ENCODE measurements at regions not wholly inside any gene's neighbourhood (a gene's known extent, or its start where the extent isn't known, plus 50 kb on each side); places are given as distances from the start of the nearest gene placed in this dataset.

GRCh38 chr7:19210893-19211413 lies 65.7 kb upstream of the FERD3L start:
- intact Hi-C loops (cut with micrococcal nuclease; ENCODE audit: unreplicated experiment), result no loop called here
- no peaks in the 10 kb centered on the region for H3K27me3 Mint-ChIP-seq (ENCODE audit: unreplicated experiment)
- no peak for DNase-seq
- no peak for TF ChIP-seq CTCF (IDR thresholded peaks at IDR 0.05; ENCODE audit: unreplicated experiment)
- no peaks in the 10 kb centered on the region for H3K9me3 Mint-ChIP-seq (ENCODE audit: low read depth, unreplicated experiment)
- CTCF ChIA-PET, result no interaction called here
- BruUV-seq (replicated peaks), result no TSS peak
- H3K4me1 Mint-ChIP-seq (ENCODE audit: low read depth, unreplicated experiment), result peaks cover 10% of the 10 kb centered on the region
- H3K4me3 Mint-ChIP-seq (ENCODE audit: low read depth, unreplicated experiment), result no peak overlapping the region
- H3K36me3 Mint-ChIP-seq (ENCODE audit: insufficient read depth, unreplicated experiment), result no peaks in the 10 kb centered on the region
- H3K27ac Mint-ChIP-seq (ENCODE audit: unreplicated experiment), result no peak overlapping the region

GRCh38 chr7:19209166-19209696 lies 64.0 kb upstream of the FERD3L start:
- H3K9me3 Mint-ChIP-seq (ENCODE audit: low read depth, unreplicated experiment), result no peaks in the 10 kb centered on the region
- no peak overlapping the region for H3K4me3 Mint-ChIP-seq (ENCODE audit: low read depth, unreplicated experiment)
- CTCF ChIA-PET, result interaction anchor here (1.1 kb wide), 1 partner anchor 329 kb away, joined by 4 read pairs; no protein-coding TSS in a partner anchor
- TF ChIP-seq CTCF (IDR thresholded peaks at IDR 0.05; ENCODE audit: unreplicated experiment), result no peak
- intact Hi-C loops (cut with micrococcal nuclease; ENCODE audit: unreplicated experiment), result no loop called here
- DNase-seq, result no peak
- no peak overlapping the region for H3K27ac Mint-ChIP-seq (ENCODE audit: unreplicated experiment)
- peaks cover 7% of the 10 kb centered on the region for H3K4me1 Mint-ChIP-seq (ENCODE audit: low read depth, unreplicated experiment)
- no TSS peak for BruUV-seq (replicated peaks)
- no peaks in the 10 kb centered on the region for H3K27me3 Mint-ChIP-seq (ENCODE audit: unreplicated experiment)
- H3K36me3 Mint-ChIP-seq (ENCODE audit: insufficient read depth, unreplicated experiment), result no peaks in the 10 kb centered on the region

GRCh38 chr7:19206721-19207120 lies 61.5 kb upstream of the FERD3L start:
- no peaks in the 10 kb centered on the region for H3K27me3 Mint-ChIP-seq (ENCODE audit: unreplicated experiment)
- H3K9me3 Mint-ChIP-seq (ENCODE audit: low read depth, unreplicated experiment), result no peaks in the 10 kb centered on the region
- H3K4me1 Mint-ChIP-seq (ENCODE audit: low read depth, unreplicated experiment), result peaks cover 7% of the 10 kb centered on the region
- no peak for TF ChIP-seq CTCF (IDR thresholded peaks at IDR 0.05; ENCODE audit: unreplicated experiment)
- no peak overlapping the region for H3K27ac Mint-ChIP-seq (ENCODE audit: unreplicated experiment)
- BruUV-seq (replicated peaks), result no TSS peak
- no peak for DNase-seq
- CTCF ChIA-PET, result interaction anchor here (0.6 kb wide), 1 partner anchor 121 kb away, joined by 3 read pairs; no protein-coding TSS in a partner anchor
- no peak overlapping the region for H3K4me3 Mint-ChIP-seq (ENCODE audit: low read depth, unreplicated experiment)
- intact Hi-C loops (cut with micrococcal nuclease; ENCODE audit: unreplicated experiment), result no loop called here
- H3K36me3 Mint-ChIP-seq (ENCODE audit: insufficient read depth, unreplicated experiment), result no peaks in the 10 kb centered on the region

GRCh38 chr7:19203686-19204085 lies 58.5 kb upstream of the FERD3L start:
- Mint-ChIP-seq H3K27ac (ENCODE audit: unreplicated experiment) (no peak overlapping the region), H3K36me3 (ENCODE audit: insufficient read depth, unreplicated experiment) (no peaks in the 10 kb centered on the region)
- DNase-seq, result no peak

More at GRCh38 chr7:19203686-19204085, 58.5 kb upstream of the FERD3L start:
- intact Hi-C loops (cut with micrococcal nuclease; ENCODE audit: unreplicated experiment), result no loop called here
- no peak for TF ChIP-seq CTCF (IDR thresholded peaks at IDR 0.05; ENCODE audit: unreplicated experiment)
- Mint-ChIP-seq H3K4me1 (ENCODE audit: low read depth, unreplicated experiment) (peaks cover 7% of the 10 kb centered on the region), H3K27me3 (ENCODE audit: unreplicated experiment) (no peaks in the 10 kb centered on the region), H3K9me3 (ENCODE audit: low read depth, unreplicated experiment) (no peaks in the 10 kb centered on the region), H3K4me3 (ENCODE audit: low read depth, unreplicated experiment) (no peak overlapping the region)
- CTCF ChIA-PET, result interaction anchor here (0.7 kb wide), 1 partner anchor 33 kb away, joined by 3 read pairs; no protein-coding TSS in a partner anchor
- no TSS peak for BruUV-seq (replicated peaks)
